Astrocyte of the spinal cord (primary cell): ENCODE measurements at regions not wholly inside any gene's neighbourhood (a gene's known extent, or its start where the extent isn't known, plus 50 kb on each side); places are given as distances from the start of the nearest gene placed in this dataset.
A peak's percentile ranks its signal among the peaks of the same experiment; 100 is the strongest.

ENCODE experiments used
- DNase-seq: peaks from one replicate; pipeline ENCODE4 v3.0.0; 2011; ENCODE audit warnings: low read depth, low spot score
- H3K4me3 ChIP-seq: 2 replicates; pipeline ENCODE4 v1.5.1; 2011; ENCODE audit warnings: low read depth, mild to moderate bottlenecking, low read length, moderate library complexity
- CTCF ChIP-seq: IDR thresholded peaks from 2 replicates; pipeline ENCODE4 v1.5.1; 2012; ENCODE audit warnings: low read depth, mild to moderate bottlenecking, low read length, inconsistent platforms
- in situ Hi-C: cut with HindIII; loops from 2 replicates; pipeline ENCODE4 v1.10.0; 2017; ENCODE audit warnings: low sequenced_read_pairs

- in situ Hi-C loops: no loop called here
- no peak overlapping the region for H3K4me3 ChIP-seq
These were observed 890.6 kb downstream of the STPG2 start for GRCh38 chr4:97252615-97253154.

GRCh38 chr4:97262769-97263168, 880.5 kb downstream of the STPG2 start:
- in situ Hi-C loops: no loop called here
- no peak for DNase-seq
- TF ChIP-seq CTCF: no peak
- H3K4me3 ChIP-seq: no peak overlapping the region

More at GRCh38 chr4:97252615-97253154, 890.6 kb downstream of the STPG2 start:
- peak; percentile 10 for DNase-seq
- no peak for TF ChIP-seq CTCF

GRCh38 chr4:97270051-97270450, 873.2 kb downstream of the STPG2 start:
- TF ChIP-seq CTCF: no peak
- H3K4me3 ChIP-seq: no peak overlapping the region

GRCh38 chr4:97279391-97279790, 863.9 kb downstream of the STPG2 start:
- in situ Hi-C loops: no loop called here
- DNase-seq: no peak
- TF ChIP-seq CTCF: no peak
- no peak overlapping the region for H3K4me3 ChIP-seq

More at GRCh38 chr4:97270051-97270450, 873.2 kb downstream of the STPG2 start:
- in situ Hi-C loops: no loop called here
- no peak for DNase-seq

GRCh38 chr4:97300561-97300960, 842.7 kb downstream of the STPG2 start:
- DNase-seq: no peak
- H3K4me3 ChIP-seq: no peak overlapping the region
- no peak for TF ChIP-seq CTCF
- in situ Hi-C loops: no loop called here

GRCh38 chr4:97305351-97305750, 837.9 kb downstream of the STPG2 start:
- H3K4me3 ChIP-seq: no peak overlapping the region
- TF ChIP-seq CTCF: no peak
- in situ Hi-C loops: no loop called here
- DNase-seq: no peak

GRCh38 chr4:97309121-97309520, 834.2 kb downstream of the STPG2 start:
- H3K4me3 ChIP-seq: no peak overlapping the region
- DNase-seq: no peak
- in situ Hi-C loops: no loop called here
- no peak for TF ChIP-seq CTCF
